ENCODE measurements at regions not wholly inside any gene's neighbourhood (a gene's known extent, or its start where the extent isn't known, plus 50 kb on each side); places are given as distances from the start of the nearest gene placed in this dataset.
"Not testable (repeated sequence)": the region's sequence is repeated elsewhere in the genome, so short reads cannot be mapped to it uniquely, and the experiment has no call there.

DNA sequence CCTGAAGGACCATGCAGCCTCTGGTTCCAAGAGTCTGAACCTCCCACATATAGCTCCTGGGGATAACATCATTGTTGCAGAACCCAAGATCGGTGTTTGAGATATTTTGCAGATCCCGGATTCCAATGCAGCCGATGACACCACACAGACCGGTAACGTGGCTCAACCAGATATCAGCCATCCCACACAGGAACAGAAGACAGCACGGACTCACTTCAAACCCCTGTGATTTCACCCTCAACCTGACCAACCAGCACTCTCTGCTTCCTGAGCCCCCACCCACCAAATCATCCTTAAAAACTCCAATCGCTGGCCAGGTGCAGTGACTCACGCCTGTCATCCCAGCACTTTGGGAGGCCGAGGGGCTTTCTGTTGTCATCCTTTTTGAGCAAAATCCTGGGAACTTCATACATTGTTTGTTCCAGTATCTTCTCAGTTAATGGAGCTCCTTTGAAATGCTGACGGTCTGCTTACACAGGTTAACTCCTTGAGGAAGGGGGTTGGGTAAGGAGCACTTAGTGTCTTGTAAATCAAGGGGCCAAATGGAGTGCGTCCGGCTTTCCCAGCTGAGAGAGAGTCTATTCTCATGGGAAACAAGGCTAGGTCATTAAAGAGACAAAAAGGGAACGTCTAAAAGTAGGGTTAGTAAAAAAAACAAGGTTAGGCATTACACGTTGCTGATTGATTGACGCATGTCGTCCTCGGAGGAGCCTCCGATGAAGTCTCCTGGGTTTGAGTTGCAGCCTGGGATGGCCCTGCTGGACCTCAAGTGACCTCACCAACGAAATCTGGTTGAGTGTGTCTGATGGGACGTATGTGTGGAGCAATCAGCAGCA, 230.4 kb downstream of the CRLF2 start:
- TF ChIP-seq, protein P1, sequence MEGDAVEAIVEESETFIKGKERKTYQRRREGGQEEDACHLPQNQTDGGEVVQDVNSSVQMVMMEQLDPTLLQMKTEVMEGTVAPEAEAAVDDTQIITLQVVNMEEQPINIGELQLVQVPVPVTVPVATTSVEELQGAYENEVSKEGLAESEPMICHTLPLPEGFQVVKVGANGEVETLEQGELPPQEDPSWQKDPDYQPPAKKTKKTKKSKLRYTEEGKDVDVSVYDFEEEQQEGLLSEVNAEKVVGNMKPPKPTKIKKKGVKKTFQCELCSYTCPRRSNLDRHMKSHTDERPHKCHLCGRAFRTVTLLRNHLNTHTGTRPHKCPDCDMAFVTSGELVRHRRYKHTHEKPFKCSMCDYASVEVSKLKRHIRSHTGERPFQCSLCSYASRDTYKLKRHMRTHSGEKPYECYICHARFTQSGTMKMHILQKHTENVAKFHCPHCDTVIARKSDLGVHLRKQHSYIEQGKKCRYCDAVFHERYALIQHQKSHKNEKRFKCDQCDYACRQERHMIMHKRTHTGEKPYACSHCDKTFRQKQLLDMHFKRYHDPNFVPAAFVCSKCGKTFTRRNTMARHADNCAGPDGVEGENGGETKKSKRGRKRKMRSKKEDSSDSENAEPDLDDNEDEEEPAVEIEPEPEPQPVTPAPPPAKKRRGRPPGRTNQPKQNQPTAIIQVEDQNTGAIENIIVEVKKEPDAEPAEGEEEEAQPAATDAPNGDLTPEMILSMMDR (conservative IDR thresholded peaks at IDR 0.05; ENCODE audit: low read depth, low read length), result no peak

GRCh38 chrX:980587-981235, 231.7 kb downstream of the CRLF2 start:
- no peak overlapping the region for H3K4me3 ChIP-seq (ENCODE audit: low read depth, low read length)
- TF ChIP-seq, protein P1 (conservative IDR thresholded peaks at IDR 0.05; ENCODE audit: low read depth, low read length), result no peak
- DNase-seq (ENCODE audit: low read depth), result no peak

More for the DNA sequence above, 230.4 kb downstream of the CRLF2 start:
- no peak overlapping the region for H3K4me3 ChIP-seq (ENCODE audit: low read depth, low read length)
- no peak for DNase-seq (ENCODE audit: low read depth)

- not testable (repeated sequence) for DNase-seq (ENCODE audit: low read depth); H3K4me3 ChIP-seq (ENCODE audit: low read depth, low read length)
Measured at GRCh38 chrX:979127-979526, 233.3 kb downstream of the CRLF2 start.

DNA sequence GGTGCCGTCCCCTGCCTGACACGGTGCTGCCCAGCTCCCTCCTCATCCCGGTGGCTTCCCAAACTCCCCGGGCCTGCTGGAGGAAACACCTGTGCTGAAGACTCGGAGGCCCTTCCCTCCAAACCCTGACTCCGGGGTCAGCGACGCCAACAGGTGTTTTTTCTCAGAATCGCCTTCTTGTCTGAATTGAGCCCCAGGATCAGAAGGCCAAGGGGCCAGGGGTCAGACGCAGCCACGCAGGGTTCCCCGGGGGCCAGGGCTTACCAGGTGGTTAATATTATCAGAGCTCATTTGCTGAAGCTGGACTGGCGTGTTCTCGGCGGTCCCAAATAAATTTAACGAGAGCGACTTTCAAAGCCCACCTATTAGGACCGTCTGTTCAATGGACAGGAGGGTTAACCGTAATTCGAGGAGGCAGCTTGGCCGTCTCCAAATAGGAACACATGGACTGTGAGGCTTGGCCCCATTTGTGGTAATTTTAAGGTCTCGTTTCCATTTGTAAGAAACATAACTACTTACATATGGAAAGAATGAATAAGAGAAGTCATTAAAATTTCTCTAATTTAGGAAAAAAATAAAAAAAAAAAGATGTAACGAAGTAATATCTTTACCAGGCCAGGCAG, 239.3 kb downstream of the CRLF2 start:
- no peak for DNase-seq (ENCODE audit: low read depth)
- no peak overlapping the region for H3K4me3 ChIP-seq (ENCODE audit: low read depth, low read length)
- TF ChIP-seq, protein P1 (conservative IDR thresholded peaks at IDR 0.05; ENCODE audit: low read depth, low read length), result no peak

DNA sequence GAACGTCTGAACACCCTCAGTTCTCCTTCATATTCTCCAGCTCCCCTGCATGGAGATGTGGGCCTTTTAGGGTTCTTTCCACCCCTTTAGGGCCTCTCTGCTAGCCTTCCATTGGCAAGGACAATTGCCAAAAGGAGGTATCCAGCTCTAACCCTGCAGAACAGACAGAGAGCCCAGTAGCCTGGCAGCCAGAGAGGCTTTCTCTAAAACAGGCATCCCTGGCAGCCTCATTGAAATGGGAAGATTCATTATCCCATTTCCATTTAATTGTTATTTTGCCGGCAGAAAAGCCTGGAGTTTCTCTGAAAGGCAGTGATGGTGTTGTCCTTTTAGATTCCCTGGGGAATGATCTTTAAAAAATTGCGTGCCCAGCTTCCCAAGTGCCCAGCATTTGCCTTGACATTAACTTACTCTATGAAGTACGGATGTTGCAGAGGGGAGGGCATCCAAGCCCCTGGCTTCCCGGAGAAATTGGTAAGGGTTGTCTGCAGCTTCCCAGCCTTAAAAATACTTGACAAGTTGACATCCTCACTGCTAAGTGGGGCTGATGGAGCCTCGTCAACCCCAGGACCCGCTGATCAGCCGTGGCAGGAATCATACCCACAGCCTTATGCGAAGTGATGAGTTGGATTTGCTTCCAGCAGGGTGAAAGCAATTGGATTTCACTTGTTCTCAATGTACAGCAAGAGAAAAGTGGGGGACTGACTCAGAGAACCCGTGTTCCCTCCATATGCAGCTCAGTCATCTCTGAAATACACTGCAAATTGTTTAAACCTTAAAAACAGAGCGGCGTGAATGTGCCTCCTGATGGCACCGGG, 244.1 kb downstream of the CRLF2 start:
- no peak for DNase-seq (ENCODE audit: low read depth)
- TF ChIP-seq, protein P1 (conservative IDR thresholded peaks at IDR 0.05; ENCODE audit: low read depth, low read length), result no peak
- no peak overlapping the region for H3K4me3 ChIP-seq (ENCODE audit: low read depth, low read length)

DNA sequence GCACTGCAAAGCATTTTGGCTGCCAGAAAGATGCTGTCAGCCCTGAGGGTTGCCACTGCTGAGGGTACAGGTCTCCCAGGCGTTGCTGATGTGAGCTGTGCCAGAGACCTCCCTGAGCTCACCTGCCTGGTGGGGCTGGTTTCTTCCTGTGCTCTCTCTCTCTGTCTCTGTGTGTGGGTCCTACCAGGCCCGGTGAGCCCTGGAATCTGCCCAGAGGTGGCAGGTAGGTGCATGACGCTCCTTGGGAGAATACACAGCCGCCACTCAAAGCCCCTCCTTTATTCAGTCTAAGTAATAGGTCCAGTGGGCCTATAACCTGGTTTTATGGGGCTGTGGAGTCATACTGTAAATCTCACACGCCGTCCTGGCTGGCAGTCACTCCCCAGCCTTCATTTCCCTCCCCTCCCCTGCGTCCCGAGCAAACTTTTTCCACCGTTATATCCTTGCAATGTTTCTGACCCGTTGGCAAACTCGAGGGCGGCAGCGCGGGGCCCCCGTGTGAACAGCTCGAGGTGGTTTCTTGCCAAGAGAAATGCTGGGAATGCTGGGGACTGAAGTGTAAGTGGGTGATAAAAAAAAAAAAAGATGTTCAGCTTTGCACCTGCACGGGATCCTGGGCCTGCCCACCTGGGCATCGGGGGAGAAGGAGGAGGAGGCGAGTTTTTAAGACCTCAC, 245.9 kb downstream of the CRLF2 start:
- no peak overlapping the region for H3K4me3 ChIP-seq (ENCODE audit: low read depth, low read length)
- TF ChIP-seq, protein P1 (conservative IDR thresholded peaks at IDR 0.05; ENCODE audit: low read depth, low read length), result no peak
- no peak for DNase-seq (ENCODE audit: low read depth)
